Stromal cell of bone marrow (primary cell): ENCODE measurements at regions not wholly inside any gene's neighbourhood (a gene's known extent, or its start where the extent isn't known, plus 50 kb on each side); places are given as distances from the start of the nearest gene placed in this dataset.

Experiments
- DNase-seq: peaks from one replicate; pipeline ENCODE4 v3.0.0-alpha.2; 2012; ENCODE audit warnings: low read depth

GRCh38 chr4:1495416-1496115 lies 89.3 kb upstream of the NKX1-1 start:
- no peak for DNase-seq

GRCh38 chr4:1494416-1495315 lies 88.4 kb upstream of the NKX1-1 start:
- no peak for DNase-seq

GRCh38 chr4:1493540-1494287 lies 87.5 kb upstream of the NKX1-1 start:
- no peak for DNase-seq

- DNase-seq: no peak
Observed at GRCh38 chr4:1492651-1493539, 86.7 kb upstream of the NKX1-1 start.

- no peak for DNase-seq
Observed at GRCh38 chr4:1492142-1492457, 85.9 kb upstream of the NKX1-1 start.

GRCh38 chr4:1491328-1492141 lies 85.3 kb upstream of the NKX1-1 start:
- no peak for DNase-seq

GRCh38 chr4:1490654-1491327 lies 84.5 kb upstream of the NKX1-1 start:
- DNase-seq: no peak

- no peak for DNase-seq
Observed at GRCh38 chr4:1490011-1490653, 83.9 kb upstream of the NKX1-1 start.

- no peak for DNase-seq
Observed at GRCh38 chr4:1489639-1489995, 83.4 kb upstream of the NKX1-1 start.

GRCh38 chr4:1488831-1489638 lies 82.8 kb upstream of the NKX1-1 start:
- DNase-seq: no peak

GRCh38 chr4:1488357-1488756 lies 82.1 kb upstream of the NKX1-1 start:
- DNase-seq: no peak

GRCh38 chr4:1487761-1488160 lies 81.5 kb upstream of the NKX1-1 start:
- DNase-seq: no peak

- DNase-seq: no peak
Observed at GRCh38 chr4:1487106-1487505, 80.9 kb upstream of the NKX1-1 start.

GRCh38 chr4:1485280-1485679 lies 79.0 kb upstream of the NKX1-1 start:
- no peak for DNase-seq

- no peak for DNase-seq
Observed at GRCh38 chr4:1480720-1481119, 74.5 kb upstream of the NKX1-1 start.

- DNase-seq: no peak
Observed at GRCh38 chr4:1479454-1479853, 73.2 kb upstream of the NKX1-1 start.

- DNase-seq: no peak
Observed at GRCh38 chr4:1478766-1479355, 72.6 kb upstream of the NKX1-1 start.

- DNase-seq: no peak
Observed at GRCh38 chr4:1477045-1477840, 71.0 kb upstream of the NKX1-1 start.
